HepG2 (cell line): ENCODE measurements at regions not wholly inside any gene's neighbourhood (a gene's known extent, or its start where the extent isn't known, plus 50 kb on each side); places are given as distances from the start of the nearest gene placed in this dataset.

Experiments
- ATAC-seq: fragments of 200-7000 bp; cut with Tn5 transposase; 3 replicates; pipeline ENCODE4 v1.9.1; 2020; ENCODE audit warnings: mild to moderate bottlenecking, moderate library complexity
- BruUV-seq: library from RNA; stranded (reverse); fragments of 400-500 nt; replicated peaks from 2 replicates; lab custom pipeline; 2021; lab: Mats Ljungman, UMichigan
- CTCF ChIA-PET: fragments of 300-600 bp; formaldehyde crosslinking; extraction: SDS; loops from one replicate; lab custom pipeline; 2021; ENCODE audit warnings: low total read pairs, inconsistent platforms, low intra/inter-chr PET ratio; lab: Yijun Ruan, JAX
- POLR2A ChIA-PET: fragments of 350-600 bp; sonication (Branson Sonifier 250); formaldehyde crosslinking; loops from one replicate; lab custom pipeline; 2020; ENCODE audit warnings: antibody characterized with exemption, inconsistent platforms; lab: Yijun Ruan, JAX
- DNase-seq: peaks from one replicate; pipeline ENCODE4 v3.0.0-alpha.2; 2015; ENCODE audit warnings: low spot score
- FAIRE-seq: peaks from 3 replicates; lab custom pipeline; 2011; peaks lifted over from hg19 to GRCh38; lab: Jason Lieb, UNC
- H2AFZ ChIP-seq: one replicate; pipeline ENCODE4 v1.6.1; 2011; ENCODE audit warnings: low read length, inconsistent platforms
- H3K27ac ChIP-seq: fragments of 300-600 bp; 3 replicates; pipeline ENCODE4 v1.8.0; 2011; ENCODE audit warnings: mixed run types, mild to moderate bottlenecking, mixed read lengths, low read length, inconsistent platforms; ENCODE audit not compliant: insufficient read depth; ENCODE audit errors: extremely low read length
- H3K27me3 ChIP-seq, 2 experiments: fragments of 200-600 bp in 1 of 2; 2 replicates in 1 of 2; 3 replicates in 1 of 2; pipeline versions ENCODE4 v1.6.0 to v1.8.0; 2011; ENCODE audit warnings: low read length in 2 of 2, mild to moderate bottlenecking in 2 of 2, moderate library complexity in 2 of 2, inconsistent platforms in 1 of 2; ENCODE audit not compliant: insufficient read depth in 2 of 2, control insufficient read depth in 1 of 2
- H3K36me3 ChIP-seq, 2 experiments: fragments of 200-600 bp in 1 of 2; replicated peaks in 1 of 2; 2 replicates in 1 of 2; 3 replicates in 1 of 2; pipeline versions ENCODE4 v1.5.1 to v1.8.0; 2011; ENCODE audit warnings: low read length in 2 of 2, inconsistent platforms in 1 of 2; ENCODE audit not compliant: insufficient read depth in 2 of 2, control insufficient read depth in 1 of 2
- H3K4me1 ChIP-seq: 2 replicates; pipeline ENCODE4 v1.5.1; 2012; ENCODE audit warnings: low read length, inconsistent platforms; ENCODE audit not compliant: insufficient read depth
- H3K4me2 ChIP-seq: 2 replicates; pipeline ENCODE4 v1.6.0; 2011; ENCODE audit warnings: low read depth, low read length, inconsistent platforms
- H3K4me3 ChIP-seq, 3 experiments: fragments of 200-600 bp in 1 of 3; sonication (generic), shearing (Covaris generic) in 1 of 3; replicated peaks in 1 of 3; 2 replicates each; pipeline ENCODE4 v1.5.1; 2011 to 2016; ENCODE audit warnings: low read length in 3 of 3, inconsistent platforms in 2 of 3, low read depth in 2 of 3, mild to moderate bottlenecking in 2 of 3, control low read depth in 1 of 3, mixed read lengths in 1 of 3; ENCODE audit not compliant: insufficient read depth in 1 of 3
- H3K79me2 ChIP-seq: one replicate; pipeline ENCODE4 v1.6.1; 2011; ENCODE audit warnings: low read length, inconsistent platforms; ENCODE audit not compliant: insufficient read depth
- H3K9ac ChIP-seq: 2 replicates; pipeline ENCODE4 v1.6.0; 2011; ENCODE audit warnings: mild to moderate bottlenecking, low read depth, low read length, inconsistent platforms; ENCODE audit not compliant: insufficient read depth
- H3K9me3 ChIP-seq: 2 replicates; pipeline ENCODE4 v1.5.1; 2012; ENCODE audit warnings: mild to moderate bottlenecking, low read length
- H4K20me1 ChIP-seq: 2 replicates; pipeline ENCODE4 v1.6.0; 2011; ENCODE audit warnings: inconsistent platforms, mild to moderate bottlenecking, low read length, moderate library complexity; ENCODE audit not compliant: insufficient read depth
- AKAP8 ChIP-seq: sonication (generic); formaldehyde crosslinking; IDR thresholded peaks from 2 replicates; pipeline ENCODE4 v1.5.1; 2020; ENCODE audit warnings: mild to moderate bottlenecking, missing genetic modification reagents
- CENPT ChIP-seq: sonication (generic); formaldehyde crosslinking; IDR thresholded peaks from 2 replicates; pipeline ENCODE4 v1.8.0; 2022; ENCODE audit warnings: low read depth, mild to moderate bottlenecking, moderate library complexity, missing genetic modification reagents
- GLI4 ChIP-seq: sonication (generic); formaldehyde crosslinking; IDR thresholded peaks from 2 replicates; pipeline ENCODE4 v1.5.1; 2020; ENCODE audit warnings: missing genetic modification reagents, mild to moderate bottlenecking, moderate library complexity, borderline replicate concordance
- NCOR1 ChIP-seq: fragments of 200-600 bp; sonication (generic); IDR thresholded peaks from 2 replicates; pipeline ENCODE4 v1.7.0; 2017; ENCODE audit warnings: antibody characterized with exemption, low read length, borderline replicate concordance
- NR1H2 ChIP-seq: sonication (generic); formaldehyde crosslinking; IDR thresholded peaks from 2 replicates; pipeline ENCODE4 v1.8.1; 2022; ENCODE audit warnings: low read depth, missing genetic modification reagents, borderline replicate concordance
- SKI ChIP-seq: fragments of 450-650 bp; IDR thresholded peaks from one replicate; pipeline ENCODE4 v1.6.1; 2018; ENCODE audit warnings: mild to moderate bottlenecking; ENCODE audit not compliant: partially characterized antibody
- SNRNP70 ChIP-seq: fragments of 200-400 bp; formaldehyde crosslinking; IDR thresholded peaks from 2 replicates; pipeline ENCODE4 v1.6.1; 2017; ENCODE audit warnings: mild to moderate bottlenecking, low read depth, low read length, moderate library complexity
- ZBTB34 ChIP-seq: sonication (generic); formaldehyde crosslinking; IDR thresholded peaks from 2 replicates; pipeline ENCODE4 v1.8.0; 2022; ENCODE audit warnings: mild to moderate bottlenecking, missing genetic modification reagents
- ZKSCAN1 ChIP-seq: fragments of 150-350 bp; IDR thresholded peaks from 2 replicates; pipeline ENCODE4 v1.6.1; 2014; ENCODE audit warnings: low read length
- ZNF383 ChIP-seq: sonication (generic); formaldehyde crosslinking; IDR thresholded peaks from 2 replicates; pipeline ENCODE4 v1.4.0; 2020; ENCODE audit warnings: missing genetic modification reagents, mild to moderate bottlenecking, borderline replicate concordance
- ZNF496 ChIP-seq: sonication (generic); formaldehyde crosslinking; IDR thresholded peaks from 2 replicates; pipeline ENCODE4 v1.8.1; 2023; ENCODE audit warnings: mild to moderate bottlenecking, moderate library complexity, missing genetic modification reagents; ENCODE audit not compliant: insufficient replicate concordance
- ZNF770 ChIP-seq: sonication (generic); formaldehyde crosslinking; IDR thresholded peaks from 2 replicates; pipeline ENCODE4 v1.5.0; 2020; ENCODE audit warnings: mild to moderate bottlenecking, missing genetic modification reagents
- ZSCAN5A ChIP-seq: sonication (generic); formaldehyde crosslinking; IDR thresholded peaks from 2 replicates; pipeline ENCODE4 v1.8.0; 2022; ENCODE audit warnings: mild to moderate bottlenecking, missing genetic modification reagents, borderline replicate concordance
- WGBS: methylation state at CpG from one replicate; pipeline ENCODE4 v1.1.6; 2017; ENCODE audit warnings: low lambda C conversion rate; 5-methylcytosine and 5-hydroxymethylcytosine counted together
- in situ Hi-C: cut with HindIII; loops from 2 replicates; pipeline ENCODE4 v1.10.0; 2017; ENCODE audit warnings: low pct_unique_long_range_greater_than_20kb; ENCODE audit not compliant: extremely low pct_ligation_motif_present
- intact Hi-C: fragments of 100-400 bp; cut with micrococcal nuclease; formaldehyde crosslinking; loops from one replicate; pipeline ENCODE4 v1.10.0; 2022; ENCODE audit not compliant: unreplicated experiment

- ATAC-seq (no peak), DNase-seq (no peak), FAIRE-seq (no peak)
- Histone ChIP-seq H3K9me3 (no peaks in the 10 kb centered on the region), H3K4me3 (no peak overlapping the region), H2AFZ (no peak overlapping the region), H3K79me2 (no peaks in the 10 kb centered on the region), H3K27me3 (no peaks in the 10 kb centered on the region), H3K4me1 (no peaks in the 10 kb centered on the region), H3K9ac (no peak overlapping the region), H4K20me1 (no peaks in the 10 kb centered on the region), H3K27ac (no peak overlapping the region)
- WGBS, result 48% methylated on average over 2 of the region's 2 CpGs
- POLR2A ChIA-PET, result no interaction called here
- in situ Hi-C loops, result no loop called here
- TF ChIP-seq ZNF496 (CRISPR knock-in tag), result no peak
- no peak for TF ChIP-seq ZSCAN5A (CRISPR knock-in tag)
- TF ChIP-seq ZBTB34 (CRISPR knock-in tag), result no peak
- TF ChIP-seq ZNF383 (CRISPR knock-in tag), result no peak
- no peak for TF ChIP-seq ZKSCAN1
- no peak for TF ChIP-seq SKI
- TF ChIP-seq NR1H2 (CRISPR knock-in tag), result no peak
- no peak for TF ChIP-seq SNRNP70
- TF ChIP-seq ZNF770 (CRISPR knock-in tag), result no peak
- TF ChIP-seq NCOR1, result no peak
- TF ChIP-seq AKAP8 (CRISPR knock-in tag), result no peak
- no peak for TF ChIP-seq GLI4 (CRISPR knock-in tag)
- TF ChIP-seq CENPT (CRISPR knock-in tag), result no peak
- TF ChIP-seq, all 625 proteins: peak for 0
- Histone ChIP-seq H3K4me2 (no peak overlapping the region), H3K36me3 (no peaks in the 10 kb centered on the region)
- intact Hi-C loops, result no loop called here
- no TSS peak for BruUV-seq
- CTCF ChIA-PET, result no interaction called here
Observed at GRCh38 chrX:122122274-122122673, 1061.8 kb upstream of the GRIA3 start.
